ENCODE measurements at regions not wholly inside any gene's neighbourhood (a gene's known extent, or its start where the extent isn't known, plus 50 kb on each side); places are given as distances from the start of the nearest gene placed in this dataset.
A peak's percentile ranks its signal among the peaks of the same experiment; 100 is the strongest.

DNA sequence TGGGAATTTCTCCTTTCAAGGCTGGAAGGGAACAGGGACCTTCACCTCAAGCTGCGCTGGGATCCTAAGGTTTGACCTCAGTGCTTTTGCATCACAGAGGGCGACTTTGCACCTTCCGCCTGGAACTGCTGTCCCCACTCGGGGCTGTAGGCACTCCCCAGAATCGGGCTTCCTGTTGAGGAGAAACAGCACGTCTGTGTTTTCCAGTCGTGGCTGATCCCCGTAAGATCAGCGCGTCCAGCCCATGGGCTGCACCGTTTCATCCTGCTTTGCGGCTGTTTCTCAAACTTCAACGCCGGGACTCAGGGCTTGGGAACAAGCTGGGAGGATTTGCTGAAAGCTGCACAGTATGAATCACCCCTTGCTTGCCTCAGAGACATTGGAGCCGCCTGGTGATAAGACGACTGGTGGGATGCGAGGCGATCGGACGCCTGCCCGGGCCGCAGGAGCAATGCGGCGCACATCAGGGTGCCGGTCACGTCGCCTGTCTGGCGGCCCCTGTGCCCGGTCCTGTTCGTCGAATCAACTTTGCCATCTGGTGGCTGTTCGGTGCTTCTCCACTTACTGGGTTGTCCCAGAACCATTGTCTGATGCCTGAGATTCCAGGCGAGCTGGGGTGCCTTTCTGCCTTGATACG lies 53.6 kb upstream of the FRMD1 start:
- DNase-seq, result peak; percentile 65

DNA sequence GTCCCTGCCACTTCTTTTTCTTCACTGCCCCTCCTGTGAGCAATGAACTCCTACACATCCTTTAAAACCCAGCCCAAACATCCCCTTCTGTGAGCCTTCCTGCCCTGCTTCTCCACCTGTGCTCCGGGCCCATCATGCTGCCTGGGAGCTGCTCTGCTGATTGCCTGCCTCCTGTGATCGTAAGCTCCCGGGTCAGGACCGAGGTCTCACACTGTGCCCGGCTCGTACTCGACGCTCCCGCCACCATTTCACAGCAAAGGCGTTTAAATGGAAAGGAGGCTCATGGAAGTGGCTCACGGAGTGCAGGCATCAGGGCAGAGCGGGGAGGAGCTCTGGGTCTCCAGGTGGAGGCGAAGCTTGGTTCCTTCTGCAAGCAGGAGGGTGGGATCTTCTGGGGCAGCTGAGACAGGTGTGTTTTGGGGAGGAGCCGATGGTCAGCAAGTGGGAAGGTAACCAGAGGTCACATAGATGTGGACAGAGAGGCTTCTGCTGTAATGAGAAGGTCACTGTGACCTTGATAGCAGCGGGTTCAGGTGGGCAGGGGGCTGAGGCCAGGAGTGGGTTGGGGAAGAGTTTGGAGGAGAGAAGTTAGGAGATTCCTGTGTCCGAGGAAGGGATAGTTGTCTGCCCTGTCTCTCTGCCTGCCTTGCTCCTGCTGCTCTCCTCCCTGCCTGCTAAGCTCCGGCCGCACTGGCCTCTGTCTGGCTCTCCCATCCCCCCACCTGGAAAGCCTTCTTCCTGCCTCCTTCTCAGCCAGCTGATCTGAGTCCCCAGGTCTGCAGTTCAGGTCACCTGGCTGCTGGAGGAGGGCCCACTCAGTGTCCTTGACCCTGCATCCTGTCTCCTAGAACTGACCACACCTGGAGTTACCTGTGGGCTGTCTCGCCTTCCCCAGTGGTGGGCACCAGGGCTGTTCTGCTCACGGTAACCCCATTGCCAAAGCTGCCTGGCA lies 52.7 kb upstream of the FRMD1 start:
- no peak for DNase-seq

DNA sequence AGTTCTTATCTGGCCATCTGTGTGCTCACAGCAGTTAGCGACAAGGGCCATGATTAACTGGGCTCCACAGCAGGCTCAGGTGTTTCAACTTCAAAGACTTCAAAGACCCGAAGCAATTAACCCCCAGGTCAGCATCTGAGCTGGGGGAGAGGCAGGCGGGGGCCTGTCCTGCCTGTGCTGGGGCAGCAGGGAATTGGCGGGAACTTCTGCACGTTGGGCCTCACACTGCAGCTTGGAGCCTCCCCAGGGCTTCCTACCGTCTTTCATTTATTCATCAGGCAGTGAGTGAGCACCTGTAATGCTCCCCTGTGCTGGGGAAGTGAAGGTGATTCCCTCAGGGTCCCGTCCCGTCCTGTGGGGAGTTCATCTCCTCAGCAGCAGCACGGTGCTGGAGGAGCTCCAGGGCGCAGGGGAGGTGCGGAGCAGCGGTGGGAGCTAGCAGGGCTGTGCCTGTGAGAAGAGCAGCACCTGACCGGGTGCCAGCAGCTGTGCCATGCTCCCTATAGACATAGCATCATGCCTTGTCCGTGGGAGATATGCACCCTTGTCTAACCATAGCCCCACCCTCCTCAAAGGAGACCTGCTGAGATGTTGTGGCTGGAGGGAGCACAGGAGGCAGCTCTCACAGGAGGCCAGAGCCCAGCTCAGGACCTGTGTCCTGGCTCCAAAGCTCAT lies 51.8 kb upstream of the FRMD1 start:
- DNase-seq, result no peak

DNA sequence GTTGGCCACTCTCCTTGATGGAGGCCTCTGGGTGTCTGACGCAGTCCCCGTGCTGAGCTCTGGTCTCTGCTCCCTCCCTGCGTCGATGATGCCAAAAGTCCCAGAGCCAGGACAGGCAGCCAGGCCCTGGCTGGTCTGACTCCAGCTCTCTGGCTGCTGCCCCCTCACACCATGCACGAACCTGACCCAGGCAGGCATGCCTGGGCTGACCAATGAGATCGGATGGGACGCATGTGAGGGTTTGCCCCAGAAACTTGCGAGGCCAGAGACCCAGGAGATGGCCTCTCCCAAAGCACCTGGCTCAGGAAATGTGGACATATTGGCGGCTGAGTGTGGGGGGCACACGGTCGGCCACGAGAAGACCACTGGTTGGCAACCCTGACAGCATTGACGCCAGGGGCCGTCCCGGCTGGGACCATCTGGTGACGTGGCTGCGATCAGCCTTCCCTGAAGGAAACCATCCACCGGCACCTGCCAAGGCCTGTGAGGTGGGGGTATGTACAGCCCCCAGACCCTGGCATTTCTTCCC lies 51.2 kb upstream of the FRMD1 start:
- DNase-seq, result no peak

DNA sequence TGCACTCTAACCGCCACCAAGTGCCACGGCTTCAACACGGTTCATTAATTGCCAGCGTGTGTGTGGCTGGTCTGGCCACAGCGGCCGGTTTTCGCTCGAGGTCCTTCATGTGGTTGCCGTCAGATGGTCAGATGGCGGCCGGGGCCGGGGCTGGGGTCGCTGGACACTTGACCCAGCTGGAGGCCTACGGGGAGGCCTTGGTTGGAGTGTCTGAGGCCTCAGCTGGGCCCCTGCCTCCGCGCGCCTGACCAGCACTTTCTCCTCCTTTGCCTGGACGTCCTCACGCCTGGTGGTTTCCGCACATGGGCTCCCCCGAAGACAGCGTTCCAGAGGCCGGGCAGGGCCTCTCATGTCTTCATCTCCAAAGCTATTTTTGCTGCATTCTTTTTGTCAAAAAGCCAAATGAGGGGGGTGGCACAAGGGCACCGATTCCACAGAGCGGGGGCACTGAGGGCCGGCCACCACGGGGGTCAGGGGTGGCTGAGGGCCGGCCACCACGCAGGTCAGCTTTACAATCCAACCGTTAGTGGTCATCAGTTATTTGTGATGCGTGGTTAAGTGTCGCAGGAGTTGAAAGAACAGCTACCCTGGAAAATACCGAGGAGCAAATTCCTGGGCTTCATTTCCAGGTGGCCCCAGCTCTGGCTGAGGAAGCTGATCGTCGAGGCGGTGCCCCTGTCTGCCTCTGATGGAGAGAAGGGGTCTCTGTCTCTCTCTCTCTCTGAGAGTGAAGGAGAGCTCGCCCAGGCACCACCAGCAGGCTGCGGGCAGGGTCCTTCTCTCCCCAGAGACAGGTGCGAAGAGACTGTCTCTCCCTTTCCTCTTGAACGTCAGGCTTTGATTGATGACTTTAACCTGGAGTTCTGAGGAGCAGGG lies 50.5 kb upstream of the FRMD1 start:
- DNase-seq, result no peak

DNA sequence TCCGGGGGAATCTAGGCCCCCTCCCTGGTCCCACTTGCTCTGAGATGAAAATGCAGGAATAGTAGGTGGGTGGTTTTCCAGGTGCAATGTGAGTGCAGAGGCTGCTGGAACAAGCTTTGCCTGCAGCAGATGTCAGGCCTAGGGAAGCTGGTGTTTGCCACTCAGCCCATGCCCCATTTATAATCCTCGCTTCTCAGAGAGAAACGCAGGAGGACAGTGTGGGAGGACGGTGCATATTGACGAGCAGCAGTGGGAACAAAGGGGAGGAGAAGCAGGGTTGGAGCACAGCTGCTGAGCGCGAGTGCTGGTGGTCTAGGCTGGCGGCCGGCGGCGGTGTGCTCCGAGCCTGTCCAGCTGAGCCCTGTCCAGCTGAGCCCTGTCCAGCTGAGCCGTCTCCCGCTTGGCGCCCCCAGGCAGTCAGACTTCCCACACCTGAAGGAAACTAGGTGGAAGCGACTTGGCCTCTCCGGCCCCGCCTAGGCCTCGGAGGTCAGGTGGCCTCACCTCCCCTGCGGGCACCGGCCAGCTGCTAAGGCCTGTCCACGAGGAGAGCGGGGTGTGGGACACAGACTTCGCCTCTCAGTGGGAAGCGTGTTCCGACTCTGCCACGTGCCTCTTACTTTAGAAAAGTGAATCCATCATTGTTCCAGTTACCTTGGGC lies 49.7 kb upstream of the FRMD1 start:
- DNase-seq, result no peak
